ENCODE measurements at regions not wholly inside any gene's neighbourhood (a gene's known extent, or its start where the extent isn't known, plus 50 kb on each side); places are given as distances from the start of the nearest gene placed in this dataset.

GRCh38 chr14:101109347-101109638 lies 205.8 kb upstream of the RTL1 start:
- no peaks in the 10 kb centered on the region for H3K4me1 ChIP-seq
- DNase-seq = no peak
- TF ChIP-seq CTCF (IDR thresholded peaks at IDR 0.05; ENCODE audit: borderline replicate concordance) = no peak
- H3K36me3 ChIP-seq = no peaks in the 10 kb centered on the region
- H3K27me3 ChIP-seq (ENCODE audit: low read depth) = peaks cover 32% of the 10 kb centered on the region
- no peak overlapping the region for H3K4me3 ChIP-seq
- intact Hi-C loops (cut with micrococcal nuclease) = no loop called here
- H3K27ac ChIP-seq (replicated peaks) = no peak overlapping the region
- H3K9me3 ChIP-seq (replicated peaks) = peaks cover 7% of the 10 kb centered on the region

GRCh38 chr14:101109981-101110728 lies 206.6 kb upstream of the RTL1 start:
- Histone ChIP-seq H3K4me1 (no peaks in the 10 kb centered on the region), H3K9me3 (replicated peaks) (peaks cover 7% of the 10 kb centered on the region), H3K27ac (replicated peaks) (no peak overlapping the region), H3K36me3 (no peaks in the 10 kb centered on the region), H3K4me3 (no peak overlapping the region), H3K27me3 (ENCODE audit: low read depth) (peaks cover 32% of the 10 kb centered on the region)
- no peak for TF ChIP-seq CTCF (IDR thresholded peaks at IDR 0.05; ENCODE audit: borderline replicate concordance)
- DNase-seq = no peak
- intact Hi-C loops (cut with micrococcal nuclease) = no loop called here

GRCh38 chr14:101110729-101111619 lies 207.5 kb upstream of the RTL1 start:
- H3K4me1 ChIP-seq = no peaks in the 10 kb centered on the region
- peaks cover 7% of the 10 kb centered on the region for H3K9me3 ChIP-seq (replicated peaks)
- no peak for TF ChIP-seq CTCF (IDR thresholded peaks at IDR 0.05; ENCODE audit: borderline replicate concordance)
- H3K27ac ChIP-seq (replicated peaks) = no peak overlapping the region
- DNase-seq = no peak
- peaks cover 32% of the 10 kb centered on the region for H3K27me3 ChIP-seq (ENCODE audit: low read depth)
- H3K4me3 ChIP-seq = no peak overlapping the region
- H3K36me3 ChIP-seq = no peaks in the 10 kb centered on the region
- intact Hi-C loops (cut with micrococcal nuclease) = no loop called here

GRCh38 chr14:101111620-101112290 lies 208.2 kb upstream of the RTL1 start:
- Histone ChIP-seq H3K36me3 (no peaks in the 10 kb centered on the region), H3K27ac (replicated peaks) (no peak overlapping the region), H3K27me3 (ENCODE audit: low read depth) (peaks cover 39% of the 10 kb centered on the region), H3K4me1 (no peaks in the 10 kb centered on the region), H3K9me3 (replicated peaks) (peaks cover 7% of the 10 kb centered on the region), H3K4me3 (no peak overlapping the region)
- intact Hi-C loops (cut with micrococcal nuclease) = no loop called here
- no peak for TF ChIP-seq CTCF (IDR thresholded peaks at IDR 0.05; ENCODE audit: borderline replicate concordance)
- DNase-seq = no peak

- intact Hi-C loops (cut with micrococcal nuclease) = no loop called here
Observed at GRCh38 chr14:101112351-101113107, 209.0 kb upstream of the RTL1 start.

More at GRCh38 chr14:101112351-101113107, 209.0 kb upstream of the RTL1 start:
- Histone ChIP-seq H3K27ac (replicated peaks) (no peak overlapping the region), H3K4me1 (no peaks in the 10 kb centered on the region), H3K9me3 (replicated peaks) (peaks cover 1% of the 10 kb centered on the region), H3K27me3 (ENCODE audit: low read depth) (peaks cover 39% of the 10 kb centered on the region), H3K4me3 (no peak overlapping the region), H3K36me3 (no peaks in the 10 kb centered on the region)
- no peak for TF ChIP-seq CTCF (IDR thresholded peaks at IDR 0.05; ENCODE audit: borderline replicate concordance)
- no peak for DNase-seq
